ENCODE measurements at regions not wholly inside any gene's neighbourhood (a gene's known extent, or its start where the extent isn't known, plus 50 kb on each side); places are given as distances from the start of the nearest gene placed in this dataset.

GRCh38 chr9:11086561-11086960 lies 473.8 kb upstream of the PTPRD start:
- Mint-ChIP-seq H3K36me3 (no peaks in the 10 kb centered on the region), H3K4me1 (no peaks in the 10 kb centered on the region), H3K4me3 (no peak overlapping the region), H3K27me3 (ENCODE audit: low read depth in 2 of 2) (no peaks in the 10 kb centered on the region), H3K27ac (no peak overlapping the region), H3K9me3 (peaks cover 9 to 17% of the 10 kb centered on the region in 2 donors)
- Histone ChIP-seq H3K9me3 (ENCODE audit: control insufficient read depth, insufficient read depth, low read length) (no peaks in the 10 kb centered on the region), H3K27me3 (ENCODE audit: control insufficient read depth, insufficient read depth, low read length) (no peaks in the 10 kb centered on the region), H3K4me3 (ENCODE audit: low read length) (no peak overlapping the region), H3K4me1 (ENCODE audit: control insufficient read depth, insufficient read depth, low read length) (no peaks in the 10 kb centered on the region), H3K27ac (ENCODE audit: low read length) (no peak overlapping the region), H3K36me3 (ENCODE audit: control insufficient read depth, insufficient read depth, low read length) (no peaks in the 10 kb centered on the region)
- WGBS (ENCODE audit: insufficient coverage): no CpG with 5 or more reads among the region's 2 CpGs
- ATAC-seq (no peak), DNase-seq (no peak)
- intact Hi-C loops (cut with micrococcal nuclease): no loop called here
- TF ChIP-seq CTCF (IDR thresholded peaks at IDR 0.05): no peak

- Histone ChIP-seq H3K4me1 (ENCODE audit: control insufficient read depth, insufficient read depth, low read length) (no peaks in the 10 kb centered on the region), H3K27me3 (ENCODE audit: control insufficient read depth, insufficient read depth, low read length) (no peaks in the 10 kb centered on the region), H3K36me3 (ENCODE audit: control insufficient read depth, insufficient read depth, low read length) (no peaks in the 10 kb centered on the region), H3K27ac (ENCODE audit: low read length) (no peak overlapping the region), H3K4me3 (ENCODE audit: low read length) (no peak overlapping the region), H3K9me3 (ENCODE audit: control insufficient read depth, insufficient read depth, low read length) (no peaks in the 10 kb centered on the region)
- no peak overlapping the region for H3K4me3 Mint-ChIP-seq
- TF ChIP-seq CTCF (IDR thresholded peaks at IDR 0.05): no peak
- H3K4me1 Mint-ChIP-seq: no peaks in the 10 kb centered on the region
- intact Hi-C loops (cut with micrococcal nuclease): no loop called here
- H3K27me3 Mint-ChIP-seq (ENCODE audit: low read depth in 2 of 2): no peaks in the 10 kb centered on the region
- H3K9me3 Mint-ChIP-seq: peaks cover 10 to 15% of the 10 kb centered on the region in 2 donors
- peaks cover under 1% of the 10 kb centered on the region for H3K36me3 Mint-ChIP-seq
- no peak overlapping the region for H3K27ac Mint-ChIP-seq
- 75% methylated on average over 1 of the region's 1 CpG for WGBS (ENCODE audit: insufficient coverage)
- DNase-seq (no peak), ATAC-seq (no peak)
Measured at GRCh38 chr9:11088821-11089374, 476.1 kb upstream of the PTPRD start.

- intact Hi-C loops (cut with micrococcal nuclease): no loop called here
- Mint-ChIP-seq H3K27ac (no peak overlapping the region), H3K36me3 (peaks cover 10% of the 10 kb centered on the region), H3K9me3 (peaks cover 18 to 22% of the 10 kb centered on the region in 2 donors), H3K4me3 (no peak overlapping the region), H3K27me3 (ENCODE audit: low read depth in 2 of 2) (no peaks in the 10 kb centered on the region), H3K4me1 (no peaks in the 10 kb centered on the region)
- Histone ChIP-seq H3K27ac (ENCODE audit: low read length) (no peak overlapping the region), H3K36me3 (ENCODE audit: control insufficient read depth, insufficient read depth, low read length) (no peaks in the 10 kb centered on the region), H3K4me1 (ENCODE audit: control insufficient read depth, insufficient read depth, low read length) (no peaks in the 10 kb centered on the region), H3K9me3 (ENCODE audit: control insufficient read depth, insufficient read depth, low read length) (no peaks in the 10 kb centered on the region), H3K27me3 (ENCODE audit: control insufficient read depth, insufficient read depth, low read length) (no peaks in the 10 kb centered on the region), H3K4me3 (ENCODE audit: low read length) (no peak overlapping the region)
- 100% methylated on average over 1 of the region's 1 CpG for WGBS (ENCODE audit: insufficient coverage)
- DNase-seq (no peak), ATAC-seq (no peak)
- no peak for TF ChIP-seq CTCF (IDR thresholded peaks at IDR 0.05)
Measured at GRCh38 chr9:11092974-11093373, 480.2 kb upstream of the PTPRD start.

- intact Hi-C loops (cut with micrococcal nuclease): no loop called here
- TF ChIP-seq CTCF (IDR thresholded peaks at IDR 0.05): no peak
- Mint-ChIP-seq H3K36me3 (peaks cover 10% of the 10 kb centered on the region), H3K27me3 (ENCODE audit: low read depth in 2 of 2) (no peaks in the 10 kb centered on the region), H3K27ac (no peak overlapping the region), H3K9me3 (peaks cover 27 to 30% of the 10 kb centered on the region in 2 donors), H3K4me1 (no peaks in the 10 kb centered on the region), H3K4me3 (no peak overlapping the region)
- no peak overlapping the region for H3K27ac ChIP-seq (ENCODE audit: low read length)
- no peak overlapping the region for H3K4me3 ChIP-seq (ENCODE audit: low read length)
- DNase-seq (no peak), ATAC-seq (no peak)
- H3K4me1 ChIP-seq (ENCODE audit: control insufficient read depth, insufficient read depth, low read length): no peaks in the 10 kb centered on the region
- no peaks in the 10 kb centered on the region for H3K27me3 ChIP-seq (ENCODE audit: control insufficient read depth, insufficient read depth, low read length)
- H3K36me3 ChIP-seq (ENCODE audit: control insufficient read depth, insufficient read depth, low read length): no peaks in the 10 kb centered on the region
- H3K9me3 ChIP-seq (ENCODE audit: control insufficient read depth, insufficient read depth, low read length): peaks cover 7% of the 10 kb centered on the region
- WGBS (ENCODE audit: insufficient coverage): 100% methylated on average over 1 of the region's 1 CpG
Measured at GRCh38 chr9:11097020-11097419, 484.2 kb upstream of the PTPRD start.
